ENCODE measurements at regions not wholly inside any gene's neighbourhood (a gene's known extent, or its start where the extent isn't known, plus 50 kb on each side); places are given as distances from the start of the nearest gene placed in this dataset.

GRCh38 chr5:152804179-152804578 is 399.1 kb upstream of the NMUR2 start:
- intact Hi-C loops (cut with DNase I, micrococcal nuclease), result no loop called here
- ATAC-seq, result no peak
- DNase-seq, result no peak

GRCh38 chr5:152811988-152812387 is 406.9 kb upstream of the NMUR2 start:
- DNase-seq (no peak), ATAC-seq (no peak)
- intact Hi-C loops (cut with DNase I, micrococcal nuclease), result no loop called here

- DNase-seq, result no peak
- intact Hi-C loops (cut with DNase I, micrococcal nuclease), result no loop called here
- no peak for ATAC-seq
Observed at GRCh38 chr5:152813526-152813925, 408.4 kb upstream of the NMUR2 start.

GRCh38 chr5:152819891-152820290 is 414.8 kb upstream of the NMUR2 start:
- intact Hi-C loops (cut with DNase I, micrococcal nuclease), result no loop called here
- DNase-seq, result no peak
- ATAC-seq, result no peak

GRCh38 chr5:152824316-152824715 is 419.2 kb upstream of the NMUR2 start:
- ATAC-seq, result no peak
- no peak for DNase-seq
- intact Hi-C loops (cut with DNase I, micrococcal nuclease), result no loop called here

GRCh38 chr5:152838241-152838786 is 433.2 kb upstream of the NMUR2 start:
- no peak for DNase-seq
- ATAC-seq, result no peak

GRCh38 chr5:152844713-152845112 is 439.6 kb upstream of the NMUR2 start:
- intact Hi-C loops (cut with DNase I, micrococcal nuclease), result no loop called here
- DNase-seq, result no peak
- ATAC-seq, result no peak

More at GRCh38 chr5:152838241-152838786, 433.2 kb upstream of the NMUR2 start:
- intact Hi-C loops (cut with DNase I, micrococcal nuclease), result no loop called here

GRCh38 chr5:152853361-152853760 is 448.3 kb upstream of the NMUR2 start:
- DNase-seq (no peak), ATAC-seq (no peak)
- intact Hi-C loops (cut with DNase I, micrococcal nuclease), result no loop called here

GRCh38 chr5:152855441-152855840 is 450.4 kb upstream of the NMUR2 start:
- ATAC-seq (no peak), DNase-seq (no peak)
- intact Hi-C loops (cut with DNase I, micrococcal nuclease), result no loop called here

- DNase-seq (no peak), ATAC-seq (no peak)
- intact Hi-C loops (cut with DNase I, micrococcal nuclease), result no loop called here
Observed at GRCh38 chr5:152861231-152861630, 456.2 kb upstream of the NMUR2 start.

GRCh38 chr5:152864447-152864846 is 459.4 kb upstream of the NMUR2 start:
- intact Hi-C loops (cut with DNase I, micrococcal nuclease), result no loop called here
- DNase-seq, result no peak
- no peak for ATAC-seq

- DNase-seq (no peak), ATAC-seq (no peak)
- intact Hi-C loops (cut with DNase I, micrococcal nuclease), result no loop called here
Observed at GRCh38 chr5:152864991-152865390, 459.9 kb upstream of the NMUR2 start.

- no peak for ATAC-seq
- no peak for DNase-seq
- intact Hi-C loops (cut with DNase I, micrococcal nuclease), result no loop called here
Observed at GRCh38 chr5:152869971-152870370, 464.9 kb upstream of the NMUR2 start.

- DNase-seq, result no peak
- intact Hi-C loops (cut with DNase I, micrococcal nuclease), result no loop called here
- ATAC-seq, result no peak
Observed at GRCh38 chr5:152882621-152883020, 477.5 kb upstream of the NMUR2 start.

GRCh38 chr5:152883066-152883775 is 478.1 kb upstream of the NMUR2 start:
- no peak for ATAC-seq

GRCh38 chr5:152884006-152884405 is 478.9 kb upstream of the NMUR2 start:
- DNase-seq (no peak), ATAC-seq (no peak)
- intact Hi-C loops (cut with DNase I, micrococcal nuclease), result no loop called here

More at GRCh38 chr5:152883066-152883775, 478.1 kb upstream of the NMUR2 start:
- no peak for DNase-seq
- intact Hi-C loops (cut with DNase I, micrococcal nuclease), result no loop called here

- ATAC-seq (no peak), DNase-seq (no peak)
- intact Hi-C loops (cut with DNase I, micrococcal nuclease), result no loop called here
Observed at GRCh38 chr5:152900332-152900731, 495.3 kb upstream of the NMUR2 start.

- intact Hi-C loops (cut with DNase I, micrococcal nuclease), result no loop called here
- DNase-seq, result no peak
- ATAC-seq, result no peak
Observed at GRCh38 chr5:152901754-152902153, 496.7 kb upstream of the NMUR2 start.

GRCh38 chr5:152905286-152905685 is 500.2 kb upstream of the NMUR2 start:
- intact Hi-C loops (cut with DNase I, micrococcal nuclease), result no loop called here
- DNase-seq (no peak), ATAC-seq (no peak)

- intact Hi-C loops (cut with DNase I, micrococcal nuclease), result no loop called here
- ATAC-seq (no peak), DNase-seq (no peak)
Observed at GRCh38 chr5:152907488-152908245, 502.6 kb upstream of the NMUR2 start.

All from left colon (tissue), 2 donors.